Heart right ventricle (tissue), 16 donors: ENCODE measurements at regions not wholly inside any gene's neighbourhood (a gene's known extent, or its start where the extent isn't known, plus 50 kb on each side); places are given as distances from the start of the nearest gene placed in this dataset.

Experiments used
- ATAC-seq, 8 donors: fragments of 200-7000 bp; cut with Tn5 transposase; one replicate each; pipeline ENCODE4 v1.9.1; 2020; ENCODE audit warnings: mild to moderate bottlenecking in 8 of 8, moderate library complexity in 8 of 8, moderate number of reproducible peaks in 1 of 8
- DNase-seq, 2 donors: peaks; one replicate each; pipeline ENCODE4 v3.0.0-alpha.2; 2020
- H3K27ac ChIP-seq, 10 donors: fragments of 200-600 bp; sonication (generic) in 2 of 10; one replicate each; pipeline versions ENCODE4 v1.5.0 to v1.8.0; 2020 to 2022; ENCODE audit warnings: mild to moderate bottlenecking in 3 of 10
- H3K27me3 ChIP-seq, 7 donors: fragments of 200-600 bp; one replicate each; pipeline ENCODE4 v1.8.0; 2021 to 2022; ENCODE audit warnings: mild to moderate bottlenecking in 2 of 7
- H3K36me3 ChIP-seq, 9 donors: fragments of 200-600 bp; sonication (generic) in 1 of 9; one replicate each; pipeline versions ENCODE4 v1.5.0 to v1.8.0; 2020 to 2022; ENCODE audit warnings: mild to moderate bottlenecking in 2 of 9
- H3K4me1 ChIP-seq, 9 donors: fragments of 200-600 bp; sonication (generic) in 1 of 9; one replicate each; pipeline versions ENCODE4 v1.5.0 to v1.8.0; 2020 to 2022; ENCODE audit warnings: mild to moderate bottlenecking in 4 of 9
- H3K4me3 ChIP-seq, 10 donors: fragments of 200-600 bp; sonication (generic) in 2 of 10; one replicate each; pipeline versions ENCODE4 v1.5.0 to v1.8.0; 2020 to 2022; ENCODE audit warnings: mild to moderate bottlenecking in 7 of 10, moderate library complexity in 2 of 10
- H3K9me3 ChIP-seq, 11 donors: fragments of 200-600 bp in 10 of 11; sonication (generic) in 2 of 11; one replicate each; pipeline versions ENCODE4 v1.5.0 to v1.8.0; 2013 to 2022; ENCODE audit warnings: mild to moderate bottlenecking in 2 of 11, control low read depth in 1 of 11, moderate library complexity in 1 of 11
- CTCF ChIP-seq, 9 donors: fragments of 200-600 bp; sonication (generic) in 2 of 9; IDR thresholded peaks; one replicate each; pipeline versions ENCODE4 v1.5.0 to v1.8.0; 2021 to 2022; ENCODE audit warnings: antibody characterized with exemption in 9 of 9, mild to moderate bottlenecking in 5 of 9, moderate library complexity in 1 of 9
- whole genome bisulfite sequencing, 2 donors: extraction: QIAGEN DNeasy Blood & Tissue Kit; methylation state at CpG; one replicate each; pipeline ENCODE4 v1.1.7; 2013; ENCODE audit warnings: inconsistent platforms in 1 of 2; 5-methylcytosine and 5-hydroxymethylcytosine counted together
- intact Hi-C, 10 donors: fragments of 100-400 bp; cut with DNase I; formaldehyde crosslinking; loops; one replicate each; pipeline versions ENCODE4 v1.11.1 to v1.14.2; 2022
- donor health status: Arrhythmogenic right ventricular cardiomyopathy.
- donor health status: ischemic (EF 13 %, LVEDD 7.1; RV severe dilation, severe dysfunction).
- donor health status: healthy with polysubstance abuse.
- donor health status: DM: no; HTN: yes; CAD: no.
- donor health status: DM: no; HTN: no; CAD: no.
- donor health status: ischemic (EF 25% LVEDD 6.9; RV normal size, moderate dysfunction).
- donor health status: ischemic (EF 25% LVEDD 5.7; RV mildly dilated, moderate dysfunction).
- donor health status: healthy.
- donor health status: DM: yes; HTN: yes; CAD: no.
- donor health status: Ischemic cardiomyopathy.
- donor health status: ischemic (EF 35%, LVEDD 5.7; RV mildly dilated, moderate dysfunction).
- donor health status: nonischemic (EF 11% LVEDD 7.7; RV severe dilation, severe dysfunction).
- donor health status: DM: yes; HTN: yes; CAD: no.
- donor health status: PGD.
- donor health status: ischemic (EF 29% LVEDD 5.4; RV normal size, mild dysfunction).
- donor health status: nonischemic (EF 23%, LVEDD 6.1; RV moderate dilation, normal function).

GRCh38 chr14:48974994-48975393 lies 611.2 kb downstream of the RPS29 start:
- 58 to 77% methylated on average over 1 of the region's 1 CpG for WGBS, 2 donors
- Histone ChIP-seq H3K27me3 (no peaks in the 10 kb centered on the region), H3K9me3 (no peaks in the 10 kb centered on the region), H3K27ac (no peak overlapping the region), H3K36me3 (no peaks in the 10 kb centered on the region), H3K4me1 (no peaks in the 10 kb centered on the region), H3K4me3 (no peak overlapping the region)
- no peak for DNase-seq
- intact Hi-C loops: no loop called here
- no peak for TF ChIP-seq CTCF (IDR thresholded peaks at IDR 0.05)
- ATAC-seq: no peak

- Histone ChIP-seq H3K9me3 (no peaks in the 10 kb centered on the region), H3K4me1 (no peaks in the 10 kb centered on the region), H3K27ac (no peak overlapping the region), H3K36me3 (no peaks in the 10 kb centered on the region), H3K27me3 (no peaks in the 10 kb centered on the region), H3K4me3 (no peak overlapping the region)
- DNase-seq: no peak
- TF ChIP-seq CTCF (IDR thresholded peaks at IDR 0.05): no peak
- no peak for ATAC-seq
- intact Hi-C loops: no loop called here
Observed at GRCh38 chr14:48973151-48973550, 613.0 kb downstream of the RPS29 start.

- H3K9me3 ChIP-seq: no peaks in the 10 kb centered on the region
- H3K4me1 ChIP-seq: no peaks in the 10 kb centered on the region
- H3K4me3 ChIP-seq: no peak overlapping the region
- no peaks in the 10 kb centered on the region for H3K36me3 ChIP-seq
- DNase-seq: no peak
- intact Hi-C loops: no loop called here
- no peak for TF ChIP-seq CTCF (IDR thresholded peaks at IDR 0.05)
- no peaks in the 10 kb centered on the region for H3K27me3 ChIP-seq
- no peak for ATAC-seq
- no peak overlapping the region for H3K27ac ChIP-seq
Observed at GRCh38 chr14:48970943-48971342, 615.2 kb downstream of the RPS29 start.

GRCh38 chr14:48967419-48967818 lies 618.8 kb downstream of the RPS29 start:
- TF ChIP-seq CTCF (IDR thresholded peaks at IDR 0.05): no peak
- Histone ChIP-seq H3K27ac (no peak overlapping the region), H3K4me3 (no peak overlapping the region), H3K36me3 (no peaks in the 10 kb centered on the region), H3K27me3 (no peaks in the 10 kb centered on the region), H3K9me3 (no peaks in the 10 kb centered on the region), H3K4me1 (no peaks in the 10 kb centered on the region)
- intact Hi-C loops: no loop called here
- ATAC-seq: no peak
- 57 to 61% methylated on average over 3 of the region's 3 CpGs for WGBS, 2 donors
- DNase-seq: no peak
